Activated CD8-positive, alpha-beta memory T cell treated with anti-CD3 and anti-CD28 coated beads for 4 hours (primary cell): ENCODE measurements at regions not wholly inside any gene's neighbourhood (a gene's known extent, or its start where the extent isn't known, plus 50 kb on each side); places are given as distances from the start of the nearest gene placed in this dataset.
"Not testable (repeated sequence)": the region's sequence is repeated elsewhere in the genome, so short reads cannot be mapped to it uniquely, and the experiment has no call there.

Experiments used
- DNase-seq, 2 donors: peaks; one replicate each; pipeline ENCODE4 v3.0.0-alpha.2; 2020; ENCODE audit warnings: low read depth in 2 of 2

GRCh38 chr3:176632925-176633324, 564.4 kb downstream of the TBL1XR1 start:
- no peak for DNase-seq

- DNase-seq: no peak
Measured at GRCh38 chr3:176631165-176631564, 566.1 kb downstream of the TBL1XR1 start.

GRCh38 chr3:176628101-176628639, 569.1 kb downstream of the TBL1XR1 start:
- no peak for DNase-seq

- no peak for DNase-seq
Measured at GRCh38 chr3:176623468-176624150, 573.7 kb downstream of the TBL1XR1 start.

GRCh38 chr3:176619833-176620232, 577.4 kb downstream of the TBL1XR1 start:
- DNase-seq: no peak

GRCh38 chr3:176615826-176616225, 581.5 kb downstream of the TBL1XR1 start:
- DNase-seq: no peak

GRCh38 chr3:176611703-176612102, 585.6 kb downstream of the TBL1XR1 start:
- DNase-seq: no peak

- no peak for DNase-seq
Measured at GRCh38 chr3:176609361-176609760, 587.9 kb downstream of the TBL1XR1 start.

GRCh38 chr3:176605553-176605952, 591.7 kb downstream of the TBL1XR1 start:
- DNase-seq: not testable (repeated sequence)

- no peak for DNase-seq
Measured at GRCh38 chr3:176595307-176595706, 602.0 kb downstream of the TBL1XR1 start.

- no peak for DNase-seq
Measured at GRCh38 chr3:176590722-176591121, 606.6 kb downstream of the TBL1XR1 start.

GRCh38 chr3:176587089-176587488, 610.2 kb downstream of the TBL1XR1 start:
- DNase-seq: no peak

- no peak for DNase-seq
Measured at GRCh38 chr3:176584413-176585176, 612.7 kb downstream of the TBL1XR1 start.

- no peak for DNase-seq
Measured at GRCh38 chr3:176583956-176584355, 613.3 kb downstream of the TBL1XR1 start.

- no peak for DNase-seq
Measured at GRCh38 chr3:176581589-176581988, 615.7 kb downstream of the TBL1XR1 start.

- DNase-seq: no peak
Measured at GRCh38 chr3:176579711-176580185, 617.5 kb downstream of the TBL1XR1 start.

- DNase-seq: no peak
Measured at GRCh38 chr3:176578316-176578715, 619.0 kb downstream of the TBL1XR1 start.

- DNase-seq: no peak
Measured at GRCh38 chr3:176577447-176577846, 619.8 kb downstream of the TBL1XR1 start.

GRCh38 chr3:176574786-176575185, 622.5 kb downstream of the TBL1XR1 start:
- DNase-seq: no peak

- DNase-seq: no peak
Measured at GRCh38 chr3:176571926-176572325, 625.4 kb downstream of the TBL1XR1 start.

GRCh38 chr3:176570992-176571391, 626.3 kb downstream of the TBL1XR1 start:
- DNase-seq: no peak

GRCh38 chr3:176568189-176568588, 629.1 kb downstream of the TBL1XR1 start:
- no peak for DNase-seq

- DNase-seq: no peak
Measured at GRCh38 chr3:176566757-176567156, 630.5 kb downstream of the TBL1XR1 start.
